ENCODE measurements at regions not wholly inside any gene's neighbourhood (a gene's known extent, or its start where the extent isn't known, plus 50 kb on each side); places are given as distances from the start of the nearest gene placed in this dataset.

- TF ChIP-seq EZH2phosphoT487 (conservative IDR thresholded peaks at IDR 0.05; ENCODE audit: low read length): no peak
- TF ChIP-seq CTCF (IDR thresholded peaks at IDR 0.05; ENCODE audit: insufficient read depth, low read length, poor library complexity, severe bottlenecking): no peak
Observed at GRCh38 chr3:72162649-72163184, 377.8 kb upstream of the PROK2 start.

Measured in SU-DHL-6 (cell line).